HepG2 (cell line): ENCODE measurements at regions not wholly inside any gene's neighbourhood (a gene's known extent, or its start where the extent isn't known, plus 50 kb on each side); places are given as distances from the start of the nearest gene placed in this dataset.

Experiments used
- ATAC-seq: fragments of 200-7000 bp; cut with Tn5 transposase; 3 replicates; pipeline ENCODE4 v1.9.1; 2020; ENCODE audit warnings: mild to moderate bottlenecking, moderate library complexity
- BruUV-seq: library from RNA; stranded (reverse); fragments of 400-500 nt; replicated peaks from 2 replicates; lab custom pipeline; 2021; lab: Mats Ljungman, UMichigan
- CTCF ChIA-PET: fragments of 300-600 bp; formaldehyde crosslinking; extraction: SDS; loops from one replicate; lab custom pipeline; 2021; ENCODE audit warnings: low total read pairs, inconsistent platforms, low intra/inter-chr PET ratio; lab: Yijun Ruan, JAX
- POLR2A ChIA-PET: fragments of 350-600 bp; sonication (Branson Sonifier 250); formaldehyde crosslinking; loops from one replicate; lab custom pipeline; 2020; ENCODE audit warnings: antibody characterized with exemption, inconsistent platforms; lab: Yijun Ruan, JAX
- DNase-seq: peaks from one replicate; pipeline ENCODE4 v3.0.0-alpha.2; 2015; ENCODE audit warnings: low spot score
- FAIRE-seq: peaks from 3 replicates; lab custom pipeline; 2011; peaks lifted over from hg19 to GRCh38; lab: Jason Lieb, UNC
- H2AFZ ChIP-seq: one replicate; pipeline ENCODE4 v1.6.1; 2011; ENCODE audit warnings: low read length, inconsistent platforms
- H3K27ac ChIP-seq: fragments of 300-600 bp; 3 replicates; pipeline ENCODE4 v1.8.0; 2011; ENCODE audit warnings: mixed run types, mild to moderate bottlenecking, mixed read lengths, low read length, inconsistent platforms; ENCODE audit not compliant: insufficient read depth; ENCODE audit errors: extremely low read length
- H3K27me3 ChIP-seq, 2 experiments: fragments of 200-600 bp in 1 of 2; 2 replicates in 1 of 2; 3 replicates in 1 of 2; pipeline versions ENCODE4 v1.6.0 to v1.8.0; 2011; ENCODE audit warnings: low read length in 2 of 2, mild to moderate bottlenecking in 2 of 2, moderate library complexity in 2 of 2, inconsistent platforms in 1 of 2; ENCODE audit not compliant: insufficient read depth in 2 of 2, control insufficient read depth in 1 of 2
- H3K36me3 ChIP-seq, 2 experiments: fragments of 200-600 bp in 1 of 2; replicated peaks in 1 of 2; 2 replicates in 1 of 2; 3 replicates in 1 of 2; pipeline versions ENCODE4 v1.5.1 to v1.8.0; 2011; ENCODE audit warnings: low read length in 2 of 2, inconsistent platforms in 1 of 2; ENCODE audit not compliant: insufficient read depth in 2 of 2, control insufficient read depth in 1 of 2
- H3K4me1 ChIP-seq: 2 replicates; pipeline ENCODE4 v1.5.1; 2012; ENCODE audit warnings: low read length, inconsistent platforms; ENCODE audit not compliant: insufficient read depth
- H3K4me2 ChIP-seq: 2 replicates; pipeline ENCODE4 v1.6.0; 2011; ENCODE audit warnings: low read depth, low read length, inconsistent platforms
- H3K4me3 ChIP-seq, 3 experiments: fragments of 200-600 bp in 1 of 3; sonication (generic), shearing (Covaris generic) in 1 of 3; replicated peaks in 1 of 3; 2 replicates each; pipeline ENCODE4 v1.5.1; 2011 to 2016; ENCODE audit warnings: low read length in 3 of 3, inconsistent platforms in 2 of 3, low read depth in 2 of 3, mild to moderate bottlenecking in 2 of 3, control low read depth in 1 of 3, mixed read lengths in 1 of 3; ENCODE audit not compliant: insufficient read depth in 1 of 3
- H3K79me2 ChIP-seq: one replicate; pipeline ENCODE4 v1.6.1; 2011; ENCODE audit warnings: low read length, inconsistent platforms; ENCODE audit not compliant: insufficient read depth
- H3K9ac ChIP-seq: 2 replicates; pipeline ENCODE4 v1.6.0; 2011; ENCODE audit warnings: mild to moderate bottlenecking, low read depth, low read length, inconsistent platforms; ENCODE audit not compliant: insufficient read depth
- H3K9me3 ChIP-seq: 2 replicates; pipeline ENCODE4 v1.5.1; 2012; ENCODE audit warnings: mild to moderate bottlenecking, low read length
- H4K20me1 ChIP-seq: 2 replicates; pipeline ENCODE4 v1.6.0; 2011; ENCODE audit warnings: inconsistent platforms, mild to moderate bottlenecking, low read length, moderate library complexity; ENCODE audit not compliant: insufficient read depth
- ATF4 ChIP-seq, 2 experiments: fragments of 450-650 bp in 1 of 2; sonication (generic) in 1 of 2; formaldehyde crosslinking; IDR thresholded peaks; 2 replicates each; pipeline versions ENCODE4 v1.5.0 to v1.8.0; 2020 to 2022; ENCODE audit warnings: mild to moderate bottlenecking in 1 of 2, missing genetic modification reagents in 1 of 2
- ATF7-NPFF ChIP-seq: sonication (generic); formaldehyde crosslinking; IDR thresholded peaks from 2 replicates; pipeline ENCODE4 v1.8.1; 2023; ENCODE audit warnings: mild to moderate bottlenecking, low read depth, missing genetic modification reagents, moderate library complexity
- DR1 ChIP-seq: sonication (generic); formaldehyde crosslinking; IDR thresholded peaks from 2 replicates; pipeline ENCODE4 v1.8.0; 2021; ENCODE audit warnings: mild to moderate bottlenecking, missing genetic modification reagents, inconsistent platforms
- FOXK1 ChIP-seq: sonication (generic); formaldehyde crosslinking; IDR thresholded peaks from 2 replicates; pipeline ENCODE4 v1.4.0; 2020; ENCODE audit warnings: low read depth, missing genetic modification reagents, borderline replicate concordance
- MEIS1 ChIP-seq: sonication (generic); formaldehyde crosslinking; IDR thresholded peaks from 2 replicates; pipeline ENCODE4 v1.9.0; 2021; ENCODE audit warnings: mild to moderate bottlenecking, missing genetic modification reagents, moderate library complexity, borderline replicate concordance
- NR2F2 ChIP-seq: IDR thresholded peaks from 2 replicates; pipeline ENCODE4 v1.6.1; 2012; ENCODE audit warnings: low read depth, inconsistent platforms, borderline replicate concordance
- SIX1 ChIP-seq: sonication (generic); formaldehyde crosslinking; IDR thresholded peaks from 2 replicates; pipeline ENCODE4 v1.4.0; 2020; ENCODE audit warnings: missing genetic modification reagents, borderline replicate concordance
- TAF1 ChIP-seq: sonication (generic); formaldehyde crosslinking; IDR thresholded peaks from 2 replicates; pipeline ENCODE4 v1.4.0; 2020; ENCODE audit warnings: missing genetic modification reagents
- ZBTB7B ChIP-seq: sonication (generic); formaldehyde crosslinking; IDR thresholded peaks from 2 replicates; pipeline ENCODE4 v1.4.0; 2020; ENCODE audit warnings: missing genetic modification reagents
- ZNF12 ChIP-seq: sonication (generic); formaldehyde crosslinking; IDR thresholded peaks from 2 replicates; pipeline ENCODE4 v1.5.0; 2020; ENCODE audit warnings: missing genetic modification reagents
- ZNF124 ChIP-seq: sonication (generic); formaldehyde crosslinking; IDR thresholded peaks from 2 replicates; pipeline ENCODE4 v1.4.0; 2020; ENCODE audit warnings: missing genetic modification reagents
- ZNF431 ChIP-seq: sonication (generic); formaldehyde crosslinking; IDR thresholded peaks from 2 replicates; pipeline ENCODE4 v1.9.0; 2022; ENCODE audit warnings: missing genetic modification reagents, low read depth, mild to moderate bottlenecking, borderline replicate concordance
- ZNF709 ChIP-seq: sonication (generic); formaldehyde crosslinking; IDR thresholded peaks from 2 replicates; pipeline ENCODE4 v1.5.0; 2020; ENCODE audit warnings: mild to moderate bottlenecking, missing genetic modification reagents
- ZSCAN30 ChIP-seq: sonication (generic); formaldehyde crosslinking; IDR thresholded peaks from 2 replicates; pipeline ENCODE4 v1.5.0; 2020; ENCODE audit warnings: mild to moderate bottlenecking, missing genetic modification reagents
- WGBS: methylation state at CpG from one replicate; pipeline ENCODE4 v1.1.6; 2017; ENCODE audit warnings: low lambda C conversion rate; 5-methylcytosine and 5-hydroxymethylcytosine counted together
- in situ Hi-C: cut with HindIII; loops from 2 replicates; pipeline ENCODE4 v1.10.0; 2017; ENCODE audit warnings: low pct_unique_long_range_greater_than_20kb; ENCODE audit not compliant: extremely low pct_ligation_motif_present
- intact Hi-C: fragments of 100-400 bp; cut with micrococcal nuclease; formaldehyde crosslinking; loops from one replicate; pipeline ENCODE4 v1.10.0; 2022; ENCODE audit not compliant: unreplicated experiment
- TF ChIP-seq, protein P1 (sequence below): IDR thresholded peaks from 2 replicates; pipeline ENCODE4 v1.6.1; 2016; ENCODE audit warnings: low read depth, missing genetic modification reagents, missing compliant biosample characterization

DNA sequence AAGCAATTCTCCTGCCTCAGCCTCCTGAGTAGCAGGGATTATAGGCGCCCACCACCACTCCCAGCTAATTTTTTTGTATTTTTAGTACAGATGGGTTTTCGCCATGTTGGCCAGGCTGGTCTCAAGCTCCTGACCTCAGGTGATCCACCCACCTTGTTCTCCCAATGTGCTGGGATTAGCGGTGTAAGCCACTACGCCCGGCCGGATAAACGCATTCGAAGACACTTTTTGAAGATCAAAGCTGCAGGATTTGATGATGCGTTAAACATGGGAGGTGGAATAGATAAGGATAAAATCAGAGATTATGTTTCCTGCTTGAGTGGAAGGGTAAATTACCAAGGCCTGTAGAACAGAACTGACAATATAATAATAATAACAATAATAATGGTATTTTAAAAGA lies 389.4 kb upstream of the POU3F1 start:
- H3K9me3 ChIP-seq, result no peaks in the 10 kb centered on the region
- POLR2A ChIA-PET, result no interaction called here
- DNase-seq, result no peak
- H3K27ac ChIP-seq, result no peak overlapping the region
- no peak for ATAC-seq
- CTCF ChIA-PET, result no interaction called here
- no peak for FAIRE-seq
- H3K27me3 ChIP-seq, result peaks cover 0 to 12% of the 10 kb centered on the region in 2 experiments; a peak in 2 of 5 replicates
- no peak overlapping the region for H3K4me3 ChIP-seq
- 44% methylated on average over 9 of the region's 9 CpGs for WGBS
- no peaks in the 10 kb centered on the region for H3K4me1 ChIP-seq
- H3K9ac ChIP-seq, result no peak overlapping the region
- BruUV-seq, result no TSS peak
- H3K4me2 ChIP-seq, result no peak overlapping the region
- no peaks in the 10 kb centered on the region for H3K36me3 ChIP-seq
- no peak for TF ChIP-seq SIX1 (CRISPR knock-in tag)
- no peak for TF ChIP-seq ZNF709 (CRISPR knock-in tag)
- TF ChIP-seq ZBTB7B (CRISPR knock-in tag), result no peak
- no peak for TF ChIP-seq ZNF124 (CRISPR knock-in tag)
- TF ChIP-seq TAF1 (CRISPR knock-in tag), result no peak
- TF ChIP-seq ZNF431, result no peak
- TF ChIP-seq ATF7-NPFF (CRISPR knock-in tag), result no peak
- no peak for TF ChIP-seq ZNF12 (CRISPR knock-in tag)
- TF ChIP-seq NR2F2, result no peak
- no peak for TF ChIP-seq MEIS1 (CRISPR knock-in tag)
- TF ChIP-seq ATF4 (CRISPR knock-in tag; IDR thresholded peaks at IDR 0.05), result no peak
- TF ChIP-seq, protein P1, sequence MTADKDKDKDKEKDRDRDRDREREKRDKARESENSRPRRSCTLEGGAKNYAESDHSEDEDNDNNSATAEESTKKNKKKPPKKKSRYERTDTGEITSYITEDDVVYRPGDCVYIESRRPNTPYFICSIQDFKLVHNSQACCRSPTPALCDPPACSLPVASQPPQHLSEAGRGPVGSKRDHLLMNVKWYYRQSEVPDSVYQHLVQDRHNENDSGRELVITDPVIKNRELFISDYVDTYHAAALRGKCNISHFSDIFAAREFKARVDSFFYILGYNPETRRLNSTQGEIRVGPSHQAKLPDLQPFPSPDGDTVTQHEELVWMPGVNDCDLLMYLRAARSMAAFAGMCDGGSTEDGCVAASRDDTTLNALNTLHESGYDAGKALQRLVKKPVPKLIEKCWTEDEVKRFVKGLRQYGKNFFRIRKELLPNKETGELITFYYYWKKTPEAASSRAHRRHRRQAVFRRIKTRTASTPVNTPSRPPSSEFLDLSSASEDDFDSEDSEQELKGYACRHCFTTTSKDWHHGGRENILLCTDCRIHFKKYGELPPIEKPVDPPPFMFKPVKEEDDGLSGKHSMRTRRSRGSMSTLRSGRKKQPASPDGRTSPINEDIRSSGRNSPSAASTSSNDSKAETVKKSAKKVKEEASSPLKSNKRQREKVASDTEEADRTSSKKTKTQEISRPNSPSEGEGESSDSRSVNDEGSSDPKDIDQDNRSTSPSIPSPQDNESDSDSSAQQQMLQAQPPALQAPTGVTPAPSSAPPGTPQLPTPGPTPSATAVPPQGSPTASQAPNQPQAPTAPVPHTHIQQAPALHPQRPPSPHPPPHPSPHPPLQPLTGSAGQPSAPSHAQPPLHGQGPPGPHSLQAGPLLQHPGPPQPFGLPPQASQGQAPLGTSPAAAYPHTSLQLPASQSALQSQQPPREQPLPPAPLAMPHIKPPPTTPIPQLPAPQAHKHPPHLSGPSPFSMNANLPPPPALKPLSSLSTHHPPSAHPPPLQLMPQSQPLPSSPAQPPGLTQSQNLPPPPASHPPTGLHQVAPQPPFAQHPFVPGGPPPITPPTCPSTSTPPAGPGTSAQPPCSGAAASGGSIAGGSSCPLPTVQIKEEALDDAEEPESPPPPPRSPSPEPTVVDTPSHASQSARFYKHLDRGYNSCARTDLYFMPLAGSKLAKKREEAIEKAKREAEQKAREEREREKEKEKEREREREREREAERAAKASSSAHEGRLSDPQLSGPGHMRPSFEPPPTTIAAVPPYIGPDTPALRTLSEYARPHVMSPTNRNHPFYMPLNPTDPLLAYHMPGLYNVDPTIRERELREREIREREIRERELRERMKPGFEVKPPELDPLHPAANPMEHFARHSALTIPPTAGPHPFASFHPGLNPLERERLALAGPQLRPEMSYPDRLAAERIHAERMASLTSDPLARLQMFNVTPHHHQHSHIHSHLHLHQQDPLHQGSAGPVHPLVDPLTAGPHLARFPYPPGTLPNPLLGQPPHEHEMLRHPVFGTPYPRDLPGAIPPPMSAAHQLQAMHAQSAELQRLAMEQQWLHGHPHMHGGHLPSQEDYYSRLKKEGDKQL, result no peak
- no peak for TF ChIP-seq DR1 (CRISPR knock-in tag)
- no peak for TF ChIP-seq FOXK1 (CRISPR knock-in tag)
- TF ChIP-seq ZSCAN30, result no peak
- in situ Hi-C loops, result no loop called here
- no peak overlapping the region for H2AFZ ChIP-seq
- intact Hi-C loops, result no loop called here
- no peaks in the 10 kb centered on the region for H3K79me2 ChIP-seq
- H4K20me1 ChIP-seq, result no peaks in the 10 kb centered on the region
